IPS-20b (cell line): ENCODE measurements at regions not wholly inside any gene's neighbourhood (a gene's known extent, or its start where the extent isn't known, plus 50 kb on each side); places are given as distances from the start of the nearest gene placed in this dataset.

Source experiments
- H3K27ac ChIP-seq: one replicate; pipeline ENCODE4 v1.5.1; 2013; ENCODE audit warnings: low read length
- H3K27me3 ChIP-seq: 2 replicates; pipeline ENCODE4 v1.6.1; 2013; ENCODE audit warnings: mild to moderate bottlenecking, low read length, inconsistent platforms; ENCODE audit not compliant: insufficient read depth
- H3K36me3 ChIP-seq: 2 replicates; pipeline ENCODE4 v1.6.1; 2013; ENCODE audit warnings: low read depth, mild to moderate bottlenecking, inconsistent platforms, low read length, moderate library complexity; ENCODE audit not compliant: insufficient read depth
- H3K4me1 ChIP-seq: 2 replicates; pipeline ENCODE4 v1.6.1; 2013; ENCODE audit warnings: mild to moderate bottlenecking, control low read depth, inconsistent platforms, low read length, moderate library complexity; ENCODE audit not compliant: insufficient read depth
- H3K4me3 ChIP-seq: 2 replicates; pipeline ENCODE4 v1.5.1; 2013; ENCODE audit warnings: mild to moderate bottlenecking, low read length, inconsistent platforms
- H3K9ac ChIP-seq: 2 replicates; pipeline ENCODE4 v1.6.1; 2013; ENCODE audit warnings: low read depth, mild to moderate bottlenecking, inconsistent platforms, low read length, moderate library complexity
- H3K9me3 ChIP-seq: 2 replicates; pipeline ENCODE4 v1.6.1; 2013; ENCODE audit warnings: mild to moderate bottlenecking, low read depth, low read length, inconsistent platforms; ENCODE audit not compliant: insufficient read depth

- Histone ChIP-seq H3K4me3 (no peak overlapping the region), H3K9ac (no peak overlapping the region), H3K27me3 (no peaks in the 10 kb centered on the region), H3K27ac (no peak overlapping the region), H3K4me1 (no peaks in the 10 kb centered on the region), H3K9me3 (no peaks in the 10 kb centered on the region), H3K36me3 (no peaks in the 10 kb centered on the region)
These were observed 121.1 kb downstream of the PDCD6IP start for GRCh38 chr3:33919312-33920120.

DNA sequence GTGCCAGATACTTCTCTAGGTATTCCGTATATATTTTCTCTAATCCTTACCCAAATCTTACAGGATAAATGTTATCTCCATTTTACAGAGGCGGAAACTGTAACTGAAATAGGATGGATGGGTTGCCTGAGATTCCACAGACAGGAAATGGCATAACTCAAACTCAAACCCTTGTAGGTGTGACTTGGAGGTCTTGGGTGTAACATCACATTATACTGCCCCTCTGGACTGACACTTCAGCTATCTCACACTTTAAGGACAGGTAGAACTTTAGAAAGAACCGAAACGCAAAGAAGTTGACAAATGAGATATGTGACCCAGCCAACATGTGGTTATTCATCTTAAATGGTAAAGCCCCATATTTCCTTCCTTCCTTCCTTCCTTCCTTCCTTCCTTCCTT lies 122.1 kb downstream of the PDCD6IP start:
- Histone ChIP-seq H3K4me3 (no peak overlapping the region), H3K27ac (no peak overlapping the region), H3K9me3 (no peaks in the 10 kb centered on the region), H3K4me1 (no peaks in the 10 kb centered on the region), H3K9ac (no peak overlapping the region), H3K27me3 (no peaks in the 10 kb centered on the region), H3K36me3 (no peaks in the 10 kb centered on the region)

- Histone ChIP-seq H3K4me3 (no peak overlapping the region), H3K27ac (no peak overlapping the region), H3K9me3 (no peaks in the 10 kb centered on the region), H3K4me1 (no peaks in the 10 kb centered on the region), H3K9ac (no peak overlapping the region), H3K36me3 (no peaks in the 10 kb centered on the region), H3K27me3 (no peaks in the 10 kb centered on the region)
These were observed 123.2 kb downstream of the PDCD6IP start for GRCh38 chr3:33921608-33922007.

GRCh38 chr3:33926998-33927605 lies 128.7 kb downstream of the PDCD6IP start:
- H3K9ac ChIP-seq, result no peak overlapping the region
- H3K27ac ChIP-seq, result no peak overlapping the region
- no peaks in the 10 kb centered on the region for H3K36me3 ChIP-seq
- no peaks in the 10 kb centered on the region for H3K4me1 ChIP-seq
- no peak overlapping the region for H3K4me3 ChIP-seq
- H3K9me3 ChIP-seq, result no peaks in the 10 kb centered on the region
- no peaks in the 10 kb centered on the region for H3K27me3 ChIP-seq

DNA sequence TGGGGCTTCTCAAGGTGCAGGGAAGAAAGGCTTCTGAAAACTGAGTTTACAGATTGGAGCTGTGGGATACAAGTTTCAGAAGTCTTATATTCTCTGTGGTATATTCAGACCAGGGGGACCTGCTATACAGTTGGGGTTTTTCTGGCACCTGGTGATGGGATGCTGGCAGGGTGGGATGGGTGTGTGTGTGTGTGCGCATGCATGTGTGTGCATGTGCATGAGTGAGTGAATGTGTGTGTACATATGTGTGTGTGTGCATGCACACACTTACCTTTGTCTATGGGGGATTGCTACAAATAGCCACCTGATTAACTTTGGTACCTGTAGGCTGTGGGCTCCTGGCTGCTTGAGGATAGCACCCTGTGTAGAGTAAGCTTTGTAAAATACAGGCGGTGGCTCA lies 131.4 kb downstream of the PDCD6IP start:
- no peaks in the 10 kb centered on the region for H3K4me1 ChIP-seq
- H3K36me3 ChIP-seq, result no peaks in the 10 kb centered on the region
- no peaks in the 10 kb centered on the region for H3K9me3 ChIP-seq
- no peak overlapping the region for H3K27ac ChIP-seq
- H3K4me3 ChIP-seq, result no peak overlapping the region
- H3K27me3 ChIP-seq, result no peaks in the 10 kb centered on the region
- H3K9ac ChIP-seq, result no peak overlapping the region

DNA sequence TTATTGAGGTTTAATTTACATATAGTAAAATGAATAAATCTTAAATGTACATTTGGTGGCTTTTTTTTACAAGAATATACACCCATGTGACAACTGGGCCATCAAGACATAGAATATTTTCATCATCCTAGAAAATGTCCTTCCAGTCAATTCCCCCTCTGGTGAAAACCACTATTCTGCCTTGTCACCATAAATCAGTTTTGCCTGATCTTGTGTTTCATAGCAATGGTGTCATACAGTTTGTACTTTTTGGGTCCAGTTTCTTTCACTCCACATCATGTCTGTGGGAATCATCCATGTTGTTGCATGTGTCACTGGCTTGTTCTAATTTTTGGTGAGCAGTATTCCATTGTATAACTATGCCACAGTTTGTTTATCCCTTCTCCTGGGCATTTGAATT lies 133.1 kb downstream of the PDCD6IP start:
- no peak overlapping the region for H3K9ac ChIP-seq
- no peaks in the 10 kb centered on the region for H3K4me1 ChIP-seq
- H3K4me3 ChIP-seq, result no peak overlapping the region
- no peaks in the 10 kb centered on the region for H3K9me3 ChIP-seq
- no peaks in the 10 kb centered on the region for H3K27me3 ChIP-seq
- no peaks in the 10 kb centered on the region for H3K36me3 ChIP-seq
- H3K27ac ChIP-seq, result no peak overlapping the region

- H3K9me3 ChIP-seq, result no peaks in the 10 kb centered on the region
- H3K36me3 ChIP-seq, result no peaks in the 10 kb centered on the region
- no peak overlapping the region for H3K9ac ChIP-seq
- no peak overlapping the region for H3K4me3 ChIP-seq
- no peak overlapping the region for H3K27ac ChIP-seq
- 0 out of 2 replicates have a peak, but pooled peaks cover 3% of the 10 kb centered on the region for H3K4me1 ChIP-seq
- no peaks in the 10 kb centered on the region for H3K27me3 ChIP-seq
These were observed 133.8 kb downstream of the PDCD6IP start for GRCh38 chr3:33932010-33932764.

DNA sequence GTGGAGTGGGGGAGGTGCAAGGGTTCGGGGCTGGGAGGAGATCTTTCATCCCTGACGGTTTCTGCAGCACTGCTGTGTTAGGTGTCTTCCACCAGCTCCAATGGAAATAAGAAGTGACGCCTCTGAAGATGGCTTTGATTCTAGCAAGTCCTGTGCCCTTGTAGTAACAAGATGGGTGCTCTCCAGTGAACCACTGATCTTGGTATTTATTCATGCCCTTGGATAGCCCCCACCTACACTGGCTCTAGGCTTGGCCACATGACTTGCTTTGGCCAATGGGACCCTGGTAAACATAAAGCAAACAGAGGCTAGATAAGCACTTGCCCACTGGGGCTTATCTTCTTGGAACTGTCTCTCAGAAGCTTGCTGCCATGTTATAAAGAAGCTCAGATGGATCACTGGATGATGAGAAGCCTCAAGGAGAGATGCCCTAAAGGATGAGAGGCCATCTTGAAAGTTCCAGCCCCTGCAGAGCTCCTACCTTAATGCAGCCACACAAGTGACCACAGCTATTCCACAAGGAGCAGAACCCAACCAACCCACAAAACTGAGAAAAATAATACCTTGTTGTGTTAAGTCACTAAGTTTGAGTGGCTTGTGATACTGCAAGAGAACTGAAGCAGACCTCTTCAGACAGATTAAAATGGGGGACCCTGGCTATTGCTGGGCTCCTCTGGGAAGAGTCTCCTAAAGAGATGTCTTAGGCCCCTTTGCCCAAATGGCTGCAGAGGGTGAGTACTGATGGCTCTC lies 137.9 kb downstream of the PDCD6IP start:
- H3K9ac ChIP-seq, result no peak overlapping the region
- no peaks in the 10 kb centered on the region for H3K36me3 ChIP-seq
- no peaks in the 10 kb centered on the region for H3K27me3 ChIP-seq
- no peaks in the 10 kb centered on the region for H3K9me3 ChIP-seq
- no peak overlapping the region for H3K4me3 ChIP-seq
- 0 out of 2 replicates have a peak, but pooled peaks cover 3% of the 10 kb centered on the region for H3K4me1 ChIP-seq
- no peak overlapping the region for H3K27ac ChIP-seq

DNA sequence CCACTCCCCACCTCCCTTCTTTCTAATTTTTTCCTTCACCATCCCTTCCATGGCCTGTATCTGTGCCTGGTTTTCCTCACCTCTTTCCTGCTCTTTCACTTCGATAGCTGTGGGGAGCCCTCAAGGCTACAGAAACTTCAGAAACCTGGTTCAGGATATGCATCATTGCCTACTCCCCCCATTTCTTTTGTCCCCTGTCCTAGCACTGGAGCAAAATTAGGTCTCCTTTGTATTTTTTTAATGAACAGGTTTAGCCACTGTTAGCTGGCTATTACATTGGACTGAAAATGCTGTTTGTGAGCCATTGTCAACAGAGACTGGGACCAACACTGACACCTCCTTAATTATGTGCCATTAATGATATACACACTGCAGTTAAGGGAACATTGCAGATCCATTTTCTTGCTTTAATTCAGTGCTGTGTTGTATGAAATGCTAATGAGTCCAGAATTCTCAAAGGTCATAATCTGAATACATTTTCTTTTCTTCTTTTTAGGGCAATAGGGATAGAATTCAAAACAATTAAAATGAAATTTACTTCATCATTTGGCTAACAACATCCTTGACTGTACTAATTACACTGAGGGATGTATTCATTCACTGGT lies 138.6 kb downstream of the PDCD6IP start:
- Histone ChIP-seq H3K9me3 (no peaks in the 10 kb centered on the region), H3K27me3 (no peaks in the 10 kb centered on the region), H3K4me3 (no peak overlapping the region), H3K9ac (no peak overlapping the region), H3K36me3 (no peaks in the 10 kb centered on the region), H3K27ac (no peak overlapping the region), H3K4me1 (0 out of 2 replicates have a peak, but pooled peaks cover 3% of the 10 kb centered on the region)

GRCh38 chr3:33937628-33938027 lies 139.2 kb downstream of the PDCD6IP start:
- H3K4me1 ChIP-seq, result 0 out of 2 replicates have a peak, but pooled peaks cover 3% of the 10 kb centered on the region
- no peaks in the 10 kb centered on the region for H3K9me3 ChIP-seq
- H3K27me3 ChIP-seq, result no peaks in the 10 kb centered on the region
- no peak overlapping the region for H3K9ac ChIP-seq
- no peak overlapping the region for H3K27ac ChIP-seq
- no peak overlapping the region for H3K4me3 ChIP-seq
- H3K36me3 ChIP-seq, result no peaks in the 10 kb centered on the region

DNA sequence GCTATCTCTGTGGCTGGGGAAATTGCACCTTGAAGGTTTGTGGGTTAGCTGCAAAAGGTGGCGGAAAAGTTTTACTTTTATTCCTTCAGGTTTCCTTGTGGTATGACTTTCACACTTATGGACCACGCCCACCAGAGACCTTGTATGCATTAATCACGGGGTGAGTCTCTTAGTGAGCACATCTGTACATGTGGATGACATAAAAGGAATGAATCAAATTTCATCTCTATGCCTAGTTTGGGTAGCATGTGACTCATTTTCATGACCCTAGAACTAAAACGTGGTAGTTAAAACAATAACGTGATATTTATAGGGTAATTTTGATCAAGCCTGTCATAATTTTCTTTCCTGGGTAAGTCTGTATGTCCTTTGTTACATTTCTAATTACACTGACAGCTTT lies 141.7 kb downstream of the PDCD6IP start:
- no peak overlapping the region for H3K27ac ChIP-seq
- H3K4me3 ChIP-seq, result no peak overlapping the region
- no peaks in the 10 kb centered on the region for H3K27me3 ChIP-seq
- H3K9ac ChIP-seq, result no peak overlapping the region
- H3K36me3 ChIP-seq, result no peaks in the 10 kb centered on the region
- 0 out of 2 replicates have a peak, but pooled peaks cover 3% of the 10 kb centered on the region for H3K4me1 ChIP-seq
- H3K9me3 ChIP-seq, result no peaks in the 10 kb centered on the region
